Choroid plexus epithelial cell (primary cell): ENCODE measurements at regions not wholly inside any gene's neighbourhood (a gene's known extent, or its start where the extent isn't known, plus 50 kb on each side); places are given as distances from the start of the nearest gene placed in this dataset.
A peak's percentile ranks its signal among the peaks of the same experiment; 100 is the strongest.

Source experiments
- DNase-seq: peaks from one replicate; pipeline ENCODE4 v3.0.0-alpha.2; 2010; ENCODE audit warnings: low read depth
- H3K4me3 ChIP-seq: 2 replicates; pipeline ENCODE4 v1.5.1; 2011; ENCODE audit warnings: low read depth, mild to moderate bottlenecking, control low read depth, low read length, moderate library complexity
- TF ChIP-seq, protein P1 (sequence below): conservative IDR thresholded peaks from 2 replicates; pipeline ENCODE4 v1.5.1; 2011; ENCODE audit warnings: low read depth, mild to moderate bottlenecking, control low read depth, inconsistent platforms, low read length, moderate library complexity

DNA sequence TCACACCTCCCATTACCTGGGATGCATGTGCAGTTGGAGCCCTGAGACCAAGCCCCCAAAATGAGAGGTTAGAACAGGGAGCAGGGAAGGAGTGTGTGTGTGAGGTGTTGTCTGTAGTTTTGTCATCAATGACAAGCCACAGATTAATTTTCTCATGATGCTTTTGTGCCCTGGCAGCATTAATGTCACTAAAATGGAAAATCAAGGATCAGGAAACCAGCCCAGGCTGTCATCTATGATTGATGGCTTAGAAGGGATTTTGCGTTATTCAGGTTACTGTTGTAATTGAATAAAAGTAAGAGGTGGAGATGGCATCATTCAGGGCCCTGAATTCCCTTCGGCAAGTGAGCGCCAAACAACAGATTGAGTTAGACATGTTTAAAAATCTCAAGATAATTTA, 130.5 kb upstream of the C1QTNF7 start:
- TF ChIP-seq, protein P1, sequence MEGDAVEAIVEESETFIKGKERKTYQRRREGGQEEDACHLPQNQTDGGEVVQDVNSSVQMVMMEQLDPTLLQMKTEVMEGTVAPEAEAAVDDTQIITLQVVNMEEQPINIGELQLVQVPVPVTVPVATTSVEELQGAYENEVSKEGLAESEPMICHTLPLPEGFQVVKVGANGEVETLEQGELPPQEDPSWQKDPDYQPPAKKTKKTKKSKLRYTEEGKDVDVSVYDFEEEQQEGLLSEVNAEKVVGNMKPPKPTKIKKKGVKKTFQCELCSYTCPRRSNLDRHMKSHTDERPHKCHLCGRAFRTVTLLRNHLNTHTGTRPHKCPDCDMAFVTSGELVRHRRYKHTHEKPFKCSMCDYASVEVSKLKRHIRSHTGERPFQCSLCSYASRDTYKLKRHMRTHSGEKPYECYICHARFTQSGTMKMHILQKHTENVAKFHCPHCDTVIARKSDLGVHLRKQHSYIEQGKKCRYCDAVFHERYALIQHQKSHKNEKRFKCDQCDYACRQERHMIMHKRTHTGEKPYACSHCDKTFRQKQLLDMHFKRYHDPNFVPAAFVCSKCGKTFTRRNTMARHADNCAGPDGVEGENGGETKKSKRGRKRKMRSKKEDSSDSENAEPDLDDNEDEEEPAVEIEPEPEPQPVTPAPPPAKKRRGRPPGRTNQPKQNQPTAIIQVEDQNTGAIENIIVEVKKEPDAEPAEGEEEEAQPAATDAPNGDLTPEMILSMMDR, result no peak
- DNase-seq, result no peak
- H3K4me3 ChIP-seq, result no peak overlapping the region

DNA sequence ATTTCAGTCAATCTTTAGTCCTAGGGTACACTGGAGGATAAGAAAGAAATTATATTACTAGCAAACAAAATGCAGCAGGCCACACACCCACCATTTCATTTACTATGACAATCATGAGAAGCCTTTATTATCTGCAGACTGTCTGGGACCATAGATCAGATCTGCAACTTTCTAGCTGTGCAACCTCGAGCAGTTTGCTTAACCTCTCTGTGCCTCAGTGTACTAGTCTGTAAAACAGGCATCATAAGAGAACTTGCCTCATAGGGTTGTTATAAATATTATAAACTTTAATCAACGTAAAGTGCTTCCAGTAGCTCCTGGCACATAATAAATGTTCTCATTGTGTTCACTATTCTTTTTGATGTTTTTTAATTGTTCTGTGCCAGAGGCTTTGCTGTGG, 128.2 kb upstream of the C1QTNF7 start:
- TF ChIP-seq, protein P1, result no peak
- DNase-seq, result no peak
- H3K4me3 ChIP-seq, result no peak overlapping the region

DNA sequence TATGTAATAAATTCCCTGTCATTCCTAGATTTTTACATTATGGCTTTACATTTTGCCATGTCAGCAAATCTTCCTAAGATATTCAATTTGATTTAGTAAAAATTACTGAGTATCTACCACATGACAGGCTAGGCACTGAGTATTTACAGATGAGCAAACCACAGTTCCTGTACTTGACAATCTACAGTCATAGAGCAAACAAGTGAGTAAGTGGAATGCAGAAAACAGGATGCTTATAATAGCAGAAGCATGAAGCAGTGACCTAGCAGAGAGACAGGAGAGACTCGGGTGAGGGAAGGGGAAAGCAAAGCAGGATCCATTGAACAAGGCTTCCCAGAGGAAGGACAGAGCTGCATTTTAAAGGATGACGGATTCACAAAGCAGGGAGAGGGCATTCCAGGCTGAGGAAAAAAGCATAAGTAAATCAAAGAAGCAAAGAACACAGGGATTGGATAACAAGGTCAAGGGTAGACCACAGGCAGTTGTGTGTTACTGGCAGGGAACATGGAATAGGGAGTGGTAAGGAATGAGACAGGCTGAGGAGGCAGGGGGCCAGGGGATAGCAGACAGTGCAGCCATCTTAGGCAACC, 124.7 kb upstream of the C1QTNF7 start:
- peak; percentile 94 for DNase-seq
- H3K4me3 ChIP-seq, result no peak overlapping the region
- TF ChIP-seq, protein P1, result no peak

DNA sequence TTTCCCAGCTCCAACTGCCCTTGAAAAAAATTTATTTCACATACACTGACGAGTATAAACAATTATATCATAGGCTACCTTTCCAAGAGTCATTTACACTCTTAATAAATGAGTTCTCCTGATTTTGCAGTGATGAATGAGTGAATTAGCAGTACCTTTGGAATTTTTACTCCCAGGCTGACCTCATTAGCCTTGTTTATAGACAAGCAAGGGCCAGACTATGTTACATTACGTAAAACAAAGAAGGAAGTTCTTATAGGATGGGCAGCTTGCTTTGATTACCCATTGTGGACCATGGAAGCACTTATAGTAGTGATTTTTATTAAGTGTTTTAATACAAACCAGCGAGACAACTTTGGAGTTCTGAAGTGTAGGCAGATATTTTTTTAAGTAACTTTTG, 112.9 kb upstream of the C1QTNF7 start:
- H3K4me3 ChIP-seq, result no peak overlapping the region
- DNase-seq, result no peak
- TF ChIP-seq, protein P1, result no peak

DNA sequence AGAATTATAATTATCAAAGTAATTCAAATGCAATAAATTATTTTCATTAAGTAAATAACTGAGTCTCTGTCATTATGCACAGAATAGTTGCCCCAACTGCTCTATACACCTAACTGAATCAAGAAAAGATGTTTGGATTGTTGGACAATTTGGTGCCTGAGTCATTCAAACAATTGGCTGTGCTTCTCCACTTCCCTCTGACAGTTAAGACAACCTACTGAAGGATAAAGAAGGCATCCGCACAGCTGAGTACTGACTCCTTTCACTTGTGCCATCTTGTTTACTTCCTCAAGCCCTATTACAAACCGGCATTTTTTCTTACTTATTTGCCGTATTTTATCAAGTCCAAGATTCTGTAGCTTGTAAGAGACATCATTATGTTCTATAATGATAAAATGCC, 110.6 kb upstream of the C1QTNF7 start:
- no peak for DNase-seq
- TF ChIP-seq, protein P1, result no peak
- H3K4me3 ChIP-seq, result no peak overlapping the region

DNA sequence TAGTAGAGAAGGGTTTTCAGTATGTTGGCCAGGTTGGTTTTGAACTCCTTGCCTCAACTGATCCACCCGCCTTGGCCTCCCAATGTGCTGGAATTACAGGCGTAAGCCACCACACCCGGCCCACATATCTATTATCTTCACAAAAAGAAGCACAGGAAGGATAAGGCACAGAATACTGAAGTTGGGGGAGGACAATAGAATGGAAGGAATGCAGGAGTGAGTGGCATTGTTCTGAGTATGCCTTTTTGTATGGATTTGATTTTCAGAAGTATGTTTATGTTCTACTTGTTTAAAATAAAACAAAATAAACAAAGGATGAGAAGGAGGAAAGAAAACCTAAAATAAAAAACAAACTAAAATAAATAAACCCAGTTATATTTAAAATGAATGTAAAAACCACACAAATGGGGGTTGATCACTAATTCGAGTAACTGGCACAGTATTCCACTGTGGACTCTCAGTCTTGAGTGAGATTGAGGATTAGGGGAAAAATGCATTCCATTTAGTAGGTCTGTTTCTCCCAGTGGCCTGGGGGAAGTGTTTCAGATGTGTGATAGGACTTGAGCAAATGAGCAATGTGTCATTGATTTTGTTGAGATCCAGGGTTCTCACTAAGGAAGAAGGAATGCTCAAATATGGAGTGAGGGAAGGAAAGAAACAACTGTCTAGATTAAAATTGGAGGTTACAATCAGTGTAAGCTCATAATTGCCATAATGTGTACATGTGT, 109.0 kb upstream of the C1QTNF7 start:
- TF ChIP-seq, protein P1, result no peak
- no peak for DNase-seq
- no peak overlapping the region for H3K4me3 ChIP-seq
